ENCODE measurements at regions not wholly inside any gene's neighbourhood (a gene's known extent, or its start where the extent isn't known, plus 50 kb on each side); places are given as distances from the start of the nearest gene placed in this dataset.
"Not testable (repeated sequence)": the region's sequence is repeated elsewhere in the genome, so short reads cannot be mapped to it uniquely, and the experiment has no call there.

DNA sequence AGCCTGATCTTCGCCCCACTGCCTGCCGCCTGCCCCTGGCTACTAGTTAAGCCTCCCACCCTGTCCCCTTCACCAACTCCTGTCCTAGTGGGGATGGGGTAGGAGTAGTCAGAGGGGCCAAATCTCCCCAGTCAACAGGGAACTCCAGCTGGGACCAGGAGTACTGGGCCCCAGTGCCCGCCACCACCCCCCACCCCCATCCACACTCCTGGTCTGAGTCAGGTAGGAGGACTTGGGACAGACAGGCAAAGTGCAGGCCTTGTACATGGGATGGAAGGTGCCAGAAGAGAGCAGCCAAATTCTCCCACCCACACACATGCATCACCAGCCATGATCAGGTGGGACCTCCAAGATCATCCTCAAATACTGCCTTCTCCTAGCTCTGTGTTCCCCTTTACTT is 128.4 kb downstream of the POTEG start:
- H3K56ac ChIP-seq (replicated peaks; ENCODE audit: insufficient read length, low read depth, low read length); H2BK12ac ChIP-seq (ENCODE audit: low read depth, low read length); DNase-seq (ENCODE audit: low read depth in 1 of 2, low spot score in 2 of 2); H3K23ac ChIP-seq (ENCODE audit: insufficient read length); H3K9ac ChIP-seq (replicated peaks in 1 of 4; ENCODE audit: extremely low read depth in 1 of 4, low read depth in 3 of 4, low read length in 3 of 4); H3K4me2 ChIP-seq (ENCODE audit: insufficient read depth in 1 of 2, low read depth in 2 of 2, low read length in 2 of 2); CTCF ChIA-PET (ENCODE audit: partially characterized antibody); H3K18ac ChIP-seq (ENCODE audit: extremely low read depth, low read length); H3K4me1 ChIP-seq (replicated peaks in 1 of 4; ENCODE audit: control insufficient read depth in 3 of 4, insufficient read depth in 4 of 4, low read length in 3 of 4); FAIRE-seq; H3K79me2 ChIP-seq (ENCODE audit: control insufficient read depth in 1 of 2, insufficient read depth in 2 of 2, low read length in 2 of 2); H3K14ac ChIP-seq (ENCODE audit: insufficient read length); H4K5ac ChIP-seq (ENCODE audit: insufficient read length, low read depth, low read length); H3K36me3 ChIP-seq (ENCODE audit: control insufficient read depth in 2 of 4, insufficient read depth in 4 of 4, low read length in 3 of 4); H2BK20ac ChIP-seq (ENCODE audit: low read length); H2AFZ ChIP-seq (ENCODE audit: low read length); H4K91ac ChIP-seq (replicated peaks; ENCODE audit: insufficient read length, low read length); H2AK5ac ChIP-seq (ENCODE audit: low read depth, low read length); H4K8ac ChIP-seq (ENCODE audit: extremely low read depth, insufficient read depth, low read length); H3K79me1 ChIP-seq (ENCODE audit: low read depth, low read length); H3K9me3 ChIP-seq (ENCODE audit: insufficient read depth in 2 of 2, low read depth in 1 of 2, low read length in 1 of 2); POLR2A ChIA-PET (ENCODE audit: partially characterized antibody); H3K23me2 ChIP-seq (ENCODE audit: low read depth, low read length); H3K4me3 ChIP-seq (ENCODE audit: extremely low read depth in 1 of 4, insufficient read depth in 2 of 4, low read depth in 3 of 4, low read length in 4 of 4); H2BK5ac ChIP-seq (ENCODE audit: low read depth, low read length); H3K27ac ChIP-seq (ENCODE audit: low read depth, low read length); H3K27me3 ChIP-seq (replicated peaks in 1 of 4; ENCODE audit: control insufficient read depth in 3 of 4, extremely low read depth in 1 of 4, insufficient read depth in 3 of 4, low read length in 3 of 4); H4K20me1 ChIP-seq (replicated peaks in 1 of 2; ENCODE audit: control insufficient read depth in 1 of 2, insufficient read depth in 2 of 2, low read length in 2 of 2); H2BK15ac ChIP-seq (ENCODE audit: low read length); H3K4ac ChIP-seq (replicated peaks; ENCODE audit: insufficient read length, low read depth, low read length); H2BK120ac ChIP-seq (replicated peaks; ENCODE audit: low read depth, low read length): not testable (repeated sequence)
- WGBS, 2 experiments (ENCODE audit: extremely low coverage in 1 of 2, insufficient coverage in 1 of 2, insufficient read length in 1 of 2, insufficient replicate concordance in 2 of 2, low coverage in 1 of 2, low lambda C conversion rate in 2 of 2, missing lambda C conversion rate in 1 of 2) = no CpG with 5 or more reads among the region's 3 CpGs

DNA sequence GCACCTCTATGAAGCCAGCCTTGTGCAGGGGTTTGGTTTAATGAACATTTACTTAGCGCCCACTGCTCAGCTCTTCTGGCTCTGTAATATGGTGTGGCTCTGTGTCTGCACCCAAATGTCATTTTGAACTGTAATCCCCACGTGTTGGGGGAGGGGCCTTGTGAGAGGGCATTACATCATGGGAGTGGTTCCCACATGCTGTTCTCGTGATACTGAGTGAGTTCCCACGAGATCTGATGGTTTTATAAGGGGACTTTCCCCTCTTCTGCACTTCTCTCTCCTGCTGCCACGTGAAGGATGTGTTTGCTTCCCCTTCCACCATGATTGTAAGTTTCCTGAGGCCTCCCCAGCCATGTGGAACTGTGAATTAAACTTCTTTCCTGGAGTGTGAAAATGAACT is 127.7 kb downstream of the POTEG start:
- H3K23ac ChIP-seq (ENCODE audit: insufficient read length); H2BK5ac ChIP-seq (ENCODE audit: low read depth, low read length); H3K56ac ChIP-seq (replicated peaks; ENCODE audit: insufficient read length, low read depth, low read length); H2BK120ac ChIP-seq (replicated peaks; ENCODE audit: low read depth, low read length); H3K4me3 ChIP-seq (ENCODE audit: extremely low read depth in 1 of 4, insufficient read depth in 2 of 4, low read depth in 3 of 4, low read length in 4 of 4); H3K18ac ChIP-seq (ENCODE audit: extremely low read depth, low read length); H3K79me2 ChIP-seq (ENCODE audit: control insufficient read depth in 1 of 2, insufficient read depth in 2 of 2, low read length in 2 of 2); H3K36me3 ChIP-seq (ENCODE audit: control insufficient read depth in 2 of 4, insufficient read depth in 4 of 4, low read length in 3 of 4); H4K5ac ChIP-seq (ENCODE audit: insufficient read length, low read depth, low read length); H3K9ac ChIP-seq (replicated peaks in 1 of 4; ENCODE audit: extremely low read depth in 1 of 4, low read depth in 3 of 4, low read length in 3 of 4); H3K23me2 ChIP-seq (ENCODE audit: low read depth, low read length); H4K8ac ChIP-seq (ENCODE audit: extremely low read depth, insufficient read depth, low read length); H4K20me1 ChIP-seq (replicated peaks in 1 of 2; ENCODE audit: control insufficient read depth in 1 of 2, insufficient read depth in 2 of 2, low read length in 2 of 2); H2BK20ac ChIP-seq (ENCODE audit: low read length); DNase-seq (ENCODE audit: low read depth in 1 of 2, low spot score in 2 of 2); H3K14ac ChIP-seq (ENCODE audit: insufficient read length); H3K9me3 ChIP-seq (ENCODE audit: insufficient read depth in 2 of 2, low read depth in 1 of 2, low read length in 1 of 2); H3K4me2 ChIP-seq (ENCODE audit: insufficient read depth in 1 of 2, low read depth in 2 of 2, low read length in 2 of 2); H2AFZ ChIP-seq (ENCODE audit: low read length); POLR2A ChIA-PET (ENCODE audit: partially characterized antibody); H2BK12ac ChIP-seq (ENCODE audit: low read depth, low read length); H4K91ac ChIP-seq (replicated peaks; ENCODE audit: insufficient read length, low read length); H2BK15ac ChIP-seq (ENCODE audit: low read length); H3K27me3 ChIP-seq (replicated peaks in 1 of 4; ENCODE audit: control insufficient read depth in 3 of 4, extremely low read depth in 1 of 4, insufficient read depth in 3 of 4, low read length in 3 of 4); FAIRE-seq; H3K4me1 ChIP-seq (replicated peaks in 1 of 4; ENCODE audit: control insufficient read depth in 3 of 4, insufficient read depth in 4 of 4, low read length in 3 of 4); H2AK5ac ChIP-seq (ENCODE audit: low read depth, low read length); H3K27ac ChIP-seq (ENCODE audit: low read depth, low read length); H3K4ac ChIP-seq (replicated peaks; ENCODE audit: insufficient read length, low read depth, low read length); H3K79me1 ChIP-seq (ENCODE audit: low read depth, low read length); CTCF ChIA-PET (ENCODE audit: partially characterized antibody): not testable (repeated sequence)
- no CpG with 5 or more reads among the region's 5 CpGs for WGBS, 2 experiments (ENCODE audit: extremely low coverage in 1 of 2, insufficient coverage in 1 of 2, insufficient read length in 1 of 2, insufficient replicate concordance in 2 of 2, low coverage in 1 of 2, low lambda C conversion rate in 2 of 2, missing lambda C conversion rate in 1 of 2)
